Activated T-cell treated with anti-CD3 and anti-CD28 coated beads, Interleukin-2, amount 50 U/mL, for 1 hour (primary cell): ENCODE measurements at regions not wholly inside any gene's neighbourhood (a gene's known extent, or its start where the extent isn't known, plus 50 kb on each side); places are given as distances from the start of the nearest gene placed in this dataset.
"Not testable (repeated sequence)": the region's sequence is repeated elsewhere in the genome, so short reads cannot be mapped to it uniquely, and the experiment has no call there.

Experiments
- DNase-seq: peaks from one replicate; pipeline ENCODE4 v3.0.0-alpha.2; 2020

DNA sequence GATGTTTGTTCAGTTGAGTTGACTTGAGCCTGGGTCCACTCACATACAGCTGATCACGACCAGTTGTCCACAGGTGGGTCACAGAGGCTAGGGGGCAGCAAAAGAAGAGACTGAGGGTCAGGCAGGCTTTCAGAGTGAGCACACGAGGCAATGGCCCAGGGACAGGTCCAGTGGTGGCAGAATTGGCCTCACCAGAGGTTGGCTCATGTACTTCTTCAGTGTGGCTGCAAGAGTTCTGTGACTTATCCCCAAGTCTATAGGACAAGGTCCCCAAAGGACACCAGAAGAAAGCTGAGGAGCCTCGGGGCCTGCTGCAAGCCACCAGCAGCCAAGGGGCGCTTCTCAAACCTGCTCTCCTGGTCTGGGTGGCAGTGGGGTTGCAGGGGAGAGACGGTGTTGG lies 219.8 kb downstream of the TFCP2L1 start:
- DNase-seq, result no peak

DNA sequence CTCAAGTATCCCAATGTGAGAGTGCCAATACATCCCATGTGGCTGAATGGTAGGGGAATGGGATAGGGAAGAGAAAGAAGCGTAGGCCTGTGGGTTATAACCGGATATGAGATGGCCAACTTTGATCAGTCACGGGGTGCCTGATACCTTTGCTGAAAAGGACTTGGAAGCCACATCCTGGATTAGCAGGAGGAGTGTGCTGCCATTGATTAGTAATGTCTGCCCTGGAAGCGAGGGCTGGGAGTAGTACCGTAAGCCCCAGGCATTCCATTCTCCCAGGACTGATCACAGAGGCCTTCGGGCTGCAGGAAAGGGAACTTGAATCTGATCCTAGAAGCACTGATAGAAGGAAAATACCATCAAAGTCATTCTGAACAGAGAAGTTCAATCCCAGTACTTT lies 218.5 kb downstream of the TFCP2L1 start:
- DNase-seq, result no peak

DNA sequence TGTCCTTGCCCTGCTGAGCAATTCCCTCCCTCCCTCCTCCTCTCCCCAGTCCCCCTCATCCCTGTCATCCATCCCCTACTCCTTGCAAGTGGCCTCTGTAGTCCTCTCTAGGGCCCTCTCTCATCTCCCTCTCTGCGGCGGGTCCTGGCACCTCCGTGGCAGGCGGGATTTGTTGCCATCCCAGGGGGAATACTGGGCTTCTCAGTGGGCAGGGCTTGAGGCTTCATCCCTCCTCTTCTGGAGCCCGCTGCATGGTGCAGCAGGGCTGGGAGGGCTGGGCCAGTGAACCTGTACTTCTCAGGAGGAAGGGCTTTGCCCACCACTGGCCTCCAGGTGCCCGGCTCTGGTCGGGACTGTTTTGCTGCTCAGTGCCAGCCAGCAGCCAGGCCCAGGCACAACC lies 216.2 kb downstream of the TFCP2L1 start:
- no peak for DNase-seq

DNA sequence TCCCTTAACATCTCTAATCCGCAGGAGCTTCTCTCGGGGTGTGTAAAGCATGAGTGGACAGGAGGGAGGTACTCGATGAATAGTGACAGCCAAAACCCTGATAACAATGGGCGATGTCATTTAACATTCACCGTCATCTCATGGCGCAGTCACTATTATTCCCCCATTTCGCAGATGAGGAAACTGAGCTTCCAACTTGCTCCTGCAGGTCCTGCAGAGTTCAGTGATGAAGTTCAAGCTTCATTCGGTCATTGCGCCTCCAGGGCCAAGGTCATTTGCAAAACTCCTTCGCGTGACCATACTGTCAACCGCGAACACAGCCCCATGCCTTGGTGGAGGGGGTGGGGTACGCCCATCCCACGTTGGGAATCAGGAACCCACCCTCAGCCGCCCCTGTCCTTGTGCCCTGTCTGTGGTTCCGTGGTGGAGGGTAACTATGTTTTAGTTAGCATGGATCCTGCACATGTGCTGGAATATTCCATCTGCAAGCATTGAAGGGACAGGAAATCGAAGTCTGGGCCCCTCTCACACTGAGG lies 215.5 kb downstream of the TFCP2L1 start:
- DNase-seq, result no peak

DNA sequence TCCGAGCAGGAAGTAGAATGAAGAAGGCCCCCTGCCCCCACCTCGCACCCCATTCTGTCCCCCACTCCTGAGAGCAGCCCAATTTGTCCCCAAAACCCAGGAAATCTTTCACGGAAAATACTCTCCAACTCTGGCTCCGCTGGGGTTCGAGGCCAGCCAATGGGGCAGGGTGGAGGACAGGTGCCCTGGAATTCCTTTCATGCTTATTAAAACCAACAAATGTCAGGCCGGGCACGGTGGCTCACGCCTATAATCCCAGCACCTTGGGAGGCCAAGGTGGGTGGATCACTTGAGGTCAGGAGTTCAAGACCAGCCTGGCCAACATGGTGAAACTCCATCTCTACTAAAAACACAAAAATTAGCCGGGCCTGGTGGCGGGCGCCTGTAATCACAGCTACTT lies 214.9 kb downstream of the TFCP2L1 start:
- not testable (repeated sequence) for DNase-seq

DNA sequence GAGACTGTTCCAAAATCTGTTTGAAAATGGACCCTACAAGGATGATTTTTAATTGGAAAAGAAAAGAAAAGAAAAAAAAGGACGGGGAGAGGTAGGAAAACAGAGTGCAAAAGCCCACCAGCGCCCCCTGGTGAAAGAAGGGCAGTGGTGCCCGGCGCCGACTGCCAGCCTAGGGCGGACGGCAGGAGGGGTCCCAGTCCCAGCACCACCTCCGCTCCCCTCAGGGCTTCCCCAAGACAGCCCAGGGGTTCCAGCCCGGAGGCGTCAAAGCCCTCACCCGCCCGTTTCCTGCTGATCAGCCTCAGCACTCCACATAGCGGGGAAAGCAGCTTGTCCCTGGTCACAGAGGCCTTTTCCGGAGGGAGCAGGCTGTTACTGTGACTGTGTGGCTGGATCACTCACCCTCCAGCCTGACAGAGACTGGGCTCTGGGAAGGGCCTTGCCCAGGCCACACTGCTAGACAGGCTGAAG lies 213.9 kb downstream of the TFCP2L1 start:
- peak; percentile 25 for DNase-seq

DNA sequence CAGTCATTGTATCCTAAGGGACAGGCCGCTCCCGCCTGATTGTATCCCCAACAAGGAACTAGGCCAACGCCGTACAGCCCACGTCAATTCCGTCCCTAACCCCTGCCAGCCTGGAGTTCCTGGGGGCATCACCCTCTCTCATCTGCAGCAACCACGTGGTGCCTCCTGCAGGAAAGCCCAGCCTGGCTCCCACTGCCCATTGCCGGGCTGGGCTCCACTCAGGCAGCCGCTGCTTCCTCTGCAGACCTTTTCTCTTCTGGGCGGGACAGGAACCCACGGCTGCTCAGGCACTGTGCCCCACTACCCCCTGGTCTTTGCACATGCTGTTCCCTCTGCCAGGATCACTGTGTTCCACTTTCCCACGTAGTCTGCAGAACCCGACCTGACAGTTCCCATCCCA lies 212.2 kb downstream of the TFCP2L1 start:
- no peak for DNase-seq

DNA sequence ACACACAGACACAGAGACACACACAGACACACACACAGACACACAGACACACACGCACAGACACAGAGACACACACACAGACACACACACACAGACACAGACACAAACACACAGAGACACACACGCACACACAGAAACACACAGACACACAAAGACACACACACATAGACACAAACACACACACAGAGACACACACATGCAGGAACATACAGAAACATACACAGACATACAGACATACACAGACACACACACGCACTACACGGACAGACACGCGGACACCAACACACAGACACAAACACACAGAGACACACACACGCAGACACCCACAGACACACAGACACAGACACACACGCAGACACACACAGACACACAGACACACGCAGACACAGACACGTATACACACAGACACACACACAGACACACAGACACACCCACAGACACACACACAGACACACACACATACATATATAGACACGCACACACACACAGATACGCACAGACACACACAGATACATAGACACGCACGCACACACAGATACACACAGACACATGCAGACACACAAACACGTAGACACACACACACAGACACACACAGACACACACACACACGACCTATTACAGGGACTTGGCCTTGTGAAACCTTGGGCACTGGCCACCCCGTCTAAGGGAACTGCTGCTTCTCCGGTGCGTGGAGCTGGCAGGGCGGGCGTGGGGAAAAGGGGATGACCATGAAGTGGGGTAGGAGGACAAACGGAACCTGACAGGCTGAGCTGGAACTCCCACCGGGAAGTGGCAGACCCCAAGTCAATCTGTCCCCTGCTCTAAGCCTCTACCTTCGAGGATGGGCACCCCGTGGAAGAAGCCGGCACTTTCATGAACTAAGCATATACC lies 211.4 kb downstream of the TFCP2L1 start:
- no peak for DNase-seq

DNA sequence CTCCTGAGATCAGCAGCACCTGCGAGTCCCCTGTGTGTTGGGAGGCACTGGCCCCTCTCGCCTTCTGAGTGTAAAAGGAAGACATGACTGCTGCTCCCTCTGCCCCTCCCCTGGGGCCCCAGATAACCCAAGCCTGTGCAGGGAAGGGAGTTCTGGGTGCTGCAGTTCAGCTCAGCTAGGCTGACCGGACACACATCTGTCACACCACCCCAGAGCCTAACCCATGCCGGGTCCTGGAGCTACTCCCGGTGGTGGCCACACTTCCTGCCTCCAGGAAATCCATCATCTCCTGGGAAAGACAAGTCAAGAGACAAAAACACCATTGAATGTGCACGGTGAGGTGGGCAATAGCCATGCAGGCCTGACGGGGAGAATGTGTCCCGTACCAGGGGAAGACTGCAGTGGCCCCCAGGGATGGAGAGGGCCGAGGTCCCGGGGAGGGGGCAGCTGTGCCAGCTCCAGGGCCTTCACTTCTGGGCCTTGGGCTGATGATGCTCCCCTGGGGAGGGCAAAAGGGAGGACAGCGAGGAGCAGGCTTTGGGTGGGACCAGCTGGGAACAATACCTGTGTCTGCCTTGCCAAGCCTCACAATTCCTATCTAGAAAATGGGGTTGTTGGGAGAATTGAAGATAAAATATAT lies 210.6 kb downstream of the TFCP2L1 start:
- no peak for DNase-seq

DNA sequence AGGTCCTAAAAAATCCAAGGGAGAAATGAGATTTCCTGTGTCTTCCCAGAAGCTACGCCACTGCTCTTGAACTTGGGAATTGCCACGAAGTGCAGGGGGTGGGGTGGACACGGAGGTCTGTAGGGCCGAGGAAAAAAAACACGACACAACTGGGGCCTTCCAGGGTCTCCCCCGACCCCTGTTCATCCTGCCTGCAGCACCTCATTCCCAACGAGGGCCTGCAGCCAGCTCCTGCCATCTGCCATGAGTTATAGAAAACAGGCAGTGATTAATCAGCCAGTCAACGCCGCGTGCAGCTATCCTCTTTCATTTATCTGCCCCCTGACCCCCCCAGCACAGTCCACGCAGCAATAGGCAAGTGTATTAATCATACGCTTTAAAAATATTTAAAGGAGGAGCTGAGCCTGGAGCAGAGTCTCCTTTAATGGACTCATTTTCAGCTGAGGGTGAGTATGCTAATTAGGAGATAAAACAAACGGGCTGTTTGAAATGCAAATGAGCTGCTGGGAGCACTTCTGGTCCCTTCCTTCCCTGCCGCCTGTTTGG lies 209.9 kb downstream of the TFCP2L1 start:
- no peak for DNase-seq

DNA sequence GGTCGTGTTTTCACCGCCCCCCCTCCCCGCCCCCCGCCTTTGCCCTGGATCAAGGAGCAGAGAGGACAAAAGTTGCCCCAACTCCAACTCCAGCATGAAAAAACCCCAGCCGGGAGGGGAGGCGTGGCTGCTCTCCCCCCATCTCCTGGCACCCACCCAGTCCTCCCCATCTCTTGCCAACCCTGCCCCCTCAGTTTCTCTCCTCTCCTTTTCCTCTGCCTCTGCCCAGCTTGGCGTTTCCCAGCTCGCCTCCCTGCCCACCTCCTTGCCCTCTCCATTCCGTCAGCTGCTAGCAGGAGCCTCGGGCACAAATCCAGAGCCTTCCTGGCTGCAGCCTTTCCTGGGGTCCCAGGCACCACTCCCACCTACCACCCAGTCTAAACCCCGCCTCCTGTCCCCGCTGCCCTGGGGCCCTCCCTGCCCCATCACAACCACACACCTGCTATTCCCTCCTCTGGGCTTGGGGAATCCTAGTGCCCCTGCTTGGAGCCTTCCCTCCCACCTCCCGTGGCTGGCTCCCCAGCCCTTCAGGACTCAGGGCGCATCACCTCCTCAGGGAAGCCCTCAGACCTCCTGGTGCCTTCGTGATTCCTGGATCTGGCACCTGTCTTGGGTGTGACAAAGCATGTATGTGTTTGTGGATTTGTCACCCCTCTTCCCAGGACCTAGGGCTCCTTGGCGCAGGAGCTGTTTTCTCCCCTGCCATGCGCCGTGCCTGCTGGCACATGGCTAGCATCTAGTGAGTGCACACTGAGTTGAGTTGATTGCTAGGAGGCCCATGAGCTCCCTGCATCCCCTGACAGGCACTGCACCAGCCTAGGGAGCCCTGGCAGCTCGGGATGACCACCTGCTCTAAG lies 209.1 kb downstream of the TFCP2L1 start:
- DNase-seq, result no peak

DNA sequence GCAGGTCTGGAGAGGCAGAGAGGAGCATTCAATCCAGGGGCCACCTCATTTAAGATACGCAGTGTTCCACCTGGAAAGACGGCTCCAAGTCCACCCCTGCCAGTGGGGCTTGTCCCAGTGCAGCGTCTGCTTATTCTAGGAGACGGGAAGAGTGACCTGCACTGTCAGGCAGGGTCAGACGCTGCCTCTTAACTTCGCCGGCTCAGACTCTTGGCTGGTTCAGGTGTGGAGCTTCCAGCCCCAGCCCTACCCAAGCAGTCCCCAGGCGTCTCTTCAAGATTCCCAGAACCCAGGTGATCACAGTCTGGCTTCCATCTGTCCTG lies 208.5 kb downstream of the TFCP2L1 start:
- DNase-seq, result no peak

DNA sequence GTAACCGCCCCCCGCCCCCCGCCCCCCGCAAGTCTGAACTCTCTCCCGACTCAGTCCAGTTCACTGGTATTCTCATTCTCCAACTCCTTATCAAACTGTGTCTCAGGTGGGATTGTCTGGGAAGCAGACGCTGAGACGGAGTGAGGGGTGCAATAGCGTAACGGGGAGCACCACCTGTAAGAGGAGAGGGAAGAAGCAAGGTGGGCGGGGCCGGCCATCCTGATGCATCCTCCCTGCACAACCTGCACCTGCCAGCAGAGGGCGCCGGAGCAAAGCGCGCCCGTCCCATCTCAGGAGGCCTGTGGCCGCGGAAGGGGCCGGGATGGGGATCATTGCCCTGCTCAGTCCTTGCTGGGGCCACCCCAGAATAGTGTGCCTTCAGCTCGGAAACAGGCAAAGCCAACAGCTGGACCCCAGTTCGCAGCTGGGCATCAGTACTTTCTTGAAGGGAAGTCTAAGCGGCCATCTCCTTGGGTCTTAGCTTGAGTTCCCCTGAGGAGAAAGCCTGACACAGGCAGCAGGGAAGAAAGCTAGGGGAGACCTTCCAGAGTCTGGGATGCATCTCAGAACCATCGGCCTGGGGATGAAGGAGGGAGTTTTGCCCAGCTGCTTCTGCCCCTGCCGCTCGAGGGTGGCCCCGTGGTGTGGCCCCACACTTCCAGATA lies 208.0 kb downstream of the TFCP2L1 start:
- DNase-seq, result peak; percentile 63

DNA sequence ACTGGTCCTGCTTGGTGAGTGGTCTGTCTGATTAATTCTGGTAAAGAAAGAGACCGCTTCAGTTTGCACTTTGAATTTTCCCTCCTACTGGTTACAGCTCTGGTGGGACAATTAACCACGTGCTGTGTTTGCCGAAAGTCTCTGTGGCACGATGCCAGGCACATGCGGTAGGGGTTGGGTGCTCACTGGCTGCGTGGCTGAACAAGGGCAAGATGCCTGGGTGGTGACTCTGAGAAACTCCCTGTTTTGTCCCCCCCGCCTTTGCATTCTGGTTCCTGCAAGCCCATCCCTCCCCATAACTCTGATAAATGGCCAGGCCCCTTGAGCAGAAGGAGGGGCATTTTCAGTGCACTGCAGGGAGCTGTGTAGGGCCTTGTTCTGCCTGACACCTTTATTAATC lies 206.1 kb downstream of the TFCP2L1 start:
- no peak for DNase-seq

DNA sequence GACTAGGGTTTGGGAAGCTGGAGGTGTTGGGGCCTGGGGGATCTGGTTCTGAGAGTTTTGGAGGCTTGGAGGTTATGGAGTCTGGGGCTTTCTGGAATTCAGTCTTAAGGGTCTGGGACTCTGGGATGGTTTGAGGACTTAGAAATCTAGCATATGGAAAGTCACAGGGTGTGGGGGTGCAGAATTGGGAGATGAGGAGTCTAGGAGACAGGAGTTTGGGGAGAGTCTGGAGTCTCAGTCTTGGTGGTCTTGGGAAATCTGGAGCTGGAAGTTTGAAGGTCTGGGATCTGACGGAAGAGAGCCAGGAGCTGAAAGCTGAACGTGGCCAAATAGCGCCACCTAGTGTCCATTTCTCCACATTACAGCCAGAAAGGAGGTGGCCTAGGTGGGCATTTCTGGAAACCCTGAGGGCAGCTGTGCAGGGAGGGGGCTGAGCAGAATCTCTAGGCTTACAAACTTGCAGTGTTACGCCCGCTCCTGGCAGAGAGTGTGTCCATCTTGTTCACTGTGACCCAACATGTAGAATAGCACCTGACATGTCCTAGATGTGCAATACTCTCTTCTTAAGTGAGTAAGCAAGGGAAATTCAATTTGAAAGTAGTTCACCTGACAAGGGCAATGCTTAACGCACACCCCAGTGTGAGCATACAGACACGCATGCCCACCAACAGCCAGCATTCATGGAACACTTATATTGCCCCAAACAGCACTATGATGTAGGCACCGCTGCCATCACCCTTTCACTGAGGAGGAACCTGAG lies 204.8 kb downstream of the TFCP2L1 start:
- DNase-seq, result peak; percentile 36

DNA sequence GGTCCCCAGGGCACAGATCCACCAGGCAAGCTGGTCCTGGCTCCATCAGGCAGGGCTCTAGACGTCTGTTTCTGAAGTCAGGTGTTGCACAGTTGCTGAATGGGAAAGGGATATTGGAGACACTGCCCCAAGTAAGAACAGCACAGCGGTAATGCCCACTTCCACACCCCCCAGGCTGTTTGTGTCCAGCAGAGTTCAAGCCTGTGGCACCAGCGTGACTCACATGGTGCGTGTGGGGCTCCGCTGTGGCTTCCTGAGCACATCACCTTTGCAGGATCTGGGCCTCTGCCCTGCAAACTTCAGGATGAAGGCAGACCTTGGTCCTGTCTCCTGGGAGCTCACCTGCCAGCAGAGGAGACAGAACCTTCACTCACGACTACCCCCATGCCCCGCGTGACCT lies 203.3 kb downstream of the TFCP2L1 start:
- no peak for DNase-seq

DNA sequence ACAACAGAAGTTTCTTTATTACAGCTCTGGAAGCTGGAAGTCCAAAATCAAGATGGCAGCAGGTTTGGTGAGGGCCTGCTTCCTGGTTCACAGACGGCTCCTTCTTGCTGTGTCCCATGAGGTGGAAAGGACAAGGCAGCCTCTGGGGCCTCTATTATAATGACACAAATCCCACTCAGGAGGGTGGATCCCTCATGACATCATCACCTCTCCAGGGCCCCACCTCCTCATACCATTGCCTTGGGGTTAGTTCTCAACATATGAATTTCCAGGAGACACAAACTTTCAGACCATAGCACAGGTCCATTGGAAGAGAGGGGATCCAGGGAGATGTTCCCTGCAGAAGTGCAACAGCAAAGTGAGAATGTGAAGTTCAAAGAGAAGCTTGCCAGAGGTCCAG lies 202.8 kb downstream of the TFCP2L1 start:
- DNase-seq, result no peak

DNA sequence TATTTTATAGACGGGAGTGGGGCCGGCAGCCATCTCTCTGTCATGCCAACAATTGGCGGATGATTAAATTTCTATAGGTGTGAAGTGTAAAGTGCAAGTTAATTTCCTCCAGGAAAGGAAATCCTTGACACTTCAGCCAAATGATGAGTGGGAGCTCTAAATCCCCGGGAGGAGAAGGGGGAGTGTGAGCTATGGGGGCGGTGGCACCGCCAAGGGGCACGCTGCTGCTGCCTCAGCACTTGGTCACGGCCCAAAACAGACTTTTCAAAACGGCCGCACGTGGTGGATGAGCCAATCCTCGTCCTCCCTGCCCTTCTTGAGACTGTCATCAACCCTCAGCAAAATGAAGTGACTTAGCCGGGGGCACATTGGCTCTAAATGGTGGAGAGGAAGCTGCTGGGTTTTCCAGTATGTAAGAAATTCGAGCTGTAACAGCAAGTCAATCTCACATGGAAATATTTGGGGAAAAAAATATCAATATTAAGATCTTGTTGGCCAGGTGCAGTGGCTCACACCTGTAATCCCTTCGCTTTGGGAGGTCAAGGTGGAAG lies 200.8 kb downstream of the TFCP2L1 start:
- DNase-seq, result no peak

DNA sequence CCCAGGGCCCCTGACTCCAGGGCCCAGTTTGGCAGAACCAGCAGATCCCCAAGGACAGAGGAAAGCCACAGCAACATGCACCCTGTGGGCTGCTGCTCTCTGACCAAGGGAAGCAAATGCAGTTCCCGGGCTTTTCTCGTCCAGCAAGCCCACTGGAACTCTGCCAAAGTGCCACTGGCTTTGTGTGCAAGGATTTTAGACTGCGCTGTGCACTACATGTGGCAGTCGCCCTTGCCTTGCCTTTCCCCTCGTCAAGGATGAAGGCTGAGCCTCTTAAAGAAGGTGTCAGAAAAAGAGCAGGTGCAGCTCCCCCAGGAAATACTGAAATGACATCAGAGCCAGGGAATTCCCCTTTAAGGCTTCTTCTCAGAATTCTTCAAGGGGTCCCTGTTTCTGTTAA lies 199.2 kb downstream of the TFCP2L1 start:
- DNase-seq, result no peak

DNA sequence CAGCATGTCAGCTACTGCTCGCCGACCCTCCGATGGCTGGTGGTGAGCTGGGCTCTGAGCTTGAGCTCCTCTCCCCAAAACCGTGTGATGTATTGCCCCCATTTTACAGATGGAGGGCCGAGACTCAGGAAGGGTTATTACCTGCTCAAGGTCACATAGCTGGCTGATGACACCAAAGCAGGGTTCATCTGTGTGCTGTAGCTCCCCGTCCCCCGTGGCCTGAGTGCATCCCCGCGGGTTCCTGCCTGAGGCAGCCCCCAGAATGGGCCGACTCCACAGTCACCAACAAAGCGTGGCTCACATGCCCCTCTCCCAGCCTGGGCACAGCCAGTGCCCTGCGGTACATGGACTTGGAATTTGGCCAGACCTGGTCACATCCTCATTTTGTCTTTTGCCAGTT lies 198.6 kb downstream of the TFCP2L1 start:
- no peak for DNase-seq

DNA sequence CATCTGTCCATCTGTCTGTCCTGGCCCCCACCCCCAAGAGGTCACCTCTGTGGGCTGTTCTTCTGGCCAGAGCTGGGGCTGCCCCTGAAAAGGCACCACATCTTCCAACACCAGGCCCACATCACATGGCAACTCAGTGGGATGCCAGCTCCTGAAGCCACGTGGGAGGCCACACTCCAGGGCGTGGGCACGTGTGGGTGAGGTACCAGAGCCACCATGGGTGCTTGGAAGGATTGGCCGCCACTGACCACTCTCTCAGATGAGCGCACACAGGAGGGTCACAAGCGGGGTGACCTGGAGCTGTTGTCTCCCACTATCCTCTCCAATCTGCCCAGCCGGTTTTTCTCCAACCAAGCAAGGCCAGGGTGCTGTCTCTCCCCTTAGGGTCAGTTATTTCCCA lies 197.9 kb downstream of the TFCP2L1 start:
- DNase-seq, result no peak
